Calu3 (cell line): ENCODE measurements at regions not wholly inside any gene's neighbourhood (a gene's known extent, or its start where the extent isn't known, plus 50 kb on each side); places are given as distances from the start of the nearest gene placed in this dataset.
A peak's percentile ranks its signal among the peaks of the same experiment; 100 is the strongest.

Experiments
- BruUV-seq: library from RNA; stranded (reverse); fragments of 400-500 nt; replicated peaks from 2 replicates; lab custom pipeline; 2021; lab: Mats Ljungman, UMichigan
- CTCF ChIA-PET: fragments of 300-600 bp; sonication (Branson Sonifier 250); formaldehyde crosslinking; loops from one replicate; lab custom pipeline; 2022; ENCODE audit warnings: antibody characterized with exemption; lab: Charles Lee
- DNase-seq: peaks from one replicate; pipeline ENCODE4 v3.0.0; 2022
- H3K27ac Mint-ChIP-seq: one replicate; pipeline ENCODE4 v1.8.0; 2022; ENCODE audit warnings: mixed read lengths; ENCODE audit not compliant: unreplicated experiment
- H3K27me3 Mint-ChIP-seq: one replicate; pipeline ENCODE4 v1.8.0; 2022; ENCODE audit warnings: mixed read lengths; ENCODE audit not compliant: unreplicated experiment
- H3K36me3 Mint-ChIP-seq: one replicate; pipeline ENCODE4 v1.8.0; 2022; ENCODE audit warnings: mild to moderate bottlenecking, moderate library complexity, mixed read lengths; ENCODE audit not compliant: insufficient read depth, unreplicated experiment
- H3K4me1 Mint-ChIP-seq: one replicate; pipeline ENCODE4 v1.8.0; 2022; ENCODE audit warnings: mild to moderate bottlenecking, low read depth, mixed read lengths; ENCODE audit not compliant: unreplicated experiment
- H3K4me3 Mint-ChIP-seq: one replicate; pipeline ENCODE4 v1.8.0; 2022; ENCODE audit warnings: mild to moderate bottlenecking, low read depth, moderate library complexity, mixed read lengths; ENCODE audit not compliant: unreplicated experiment
- H3K9me3 Mint-ChIP-seq: one replicate; pipeline ENCODE4 v1.8.0; 2022; ENCODE audit warnings: low read depth, mixed read lengths; ENCODE audit not compliant: unreplicated experiment
- CTCF ChIP-seq: fragments of 200-600 bp; IDR thresholded peaks from one replicate; pipeline ENCODE4 v1.8.0; 2022; ENCODE audit warnings: antibody characterized with exemption; ENCODE audit not compliant: unreplicated experiment
- intact Hi-C: fragments of 100-400 bp; cut with micrococcal nuclease; formaldehyde crosslinking; loops from one replicate; pipeline ENCODE4 v1.10.0; 2022; ENCODE audit not compliant: unreplicated experiment

GRCh38 chr11:71062199-71062598 is 190.2 kb downstream of the SHANK2 start:
- Mint-ChIP-seq H3K4me3 (no peak overlapping the region), H3K4me1 (no peaks in the 10 kb centered on the region), H3K27me3 (no peaks in the 10 kb centered on the region), H3K9me3 (no peaks in the 10 kb centered on the region), H3K27ac (no peak overlapping the region), H3K36me3 (peaks cover 6% of the 10 kb centered on the region)
- CTCF ChIA-PET = interaction anchor here (0.7 kb wide), 1 partner anchor 580 kb away, joined by 6 read pairs; no protein-coding TSS in a partner anchor
- peak; percentile 44 for TF ChIP-seq CTCF
- no peak for DNase-seq
- intact Hi-C loops = no loop called here
- BruUV-seq = no TSS peak

- TF ChIP-seq CTCF = no peak
- Mint-ChIP-seq H3K9me3 (no peaks in the 10 kb centered on the region), H3K27ac (no peak overlapping the region), H3K36me3 (peaks cover 6% of the 10 kb centered on the region), H3K4me3 (no peak overlapping the region), H3K27me3 (no peaks in the 10 kb centered on the region), H3K4me1 (no peaks in the 10 kb centered on the region)
- no TSS peak for BruUV-seq
- no peak for DNase-seq
- CTCF ChIA-PET = no interaction called here
- intact Hi-C loops = no loop called here
Measured at GRCh38 chr11:71060391-71060791, 192.0 kb downstream of the SHANK2 start.

- no peaks in the 10 kb centered on the region for H3K4me1 Mint-ChIP-seq
- BruUV-seq = no TSS peak
- no peak overlapping the region for H3K4me3 Mint-ChIP-seq
- no peaks in the 10 kb centered on the region for H3K9me3 Mint-ChIP-seq
- no peaks in the 10 kb centered on the region for H3K27me3 Mint-ChIP-seq
- CTCF ChIA-PET = no interaction called here
- intact Hi-C loops = no loop called here
- peaks cover 6% of the 10 kb centered on the region for H3K36me3 Mint-ChIP-seq
- H3K27ac Mint-ChIP-seq = no peak overlapping the region
- DNase-seq = no peak
- no peak for TF ChIP-seq CTCF
Measured at GRCh38 chr11:71059662-71060061, 192.7 kb downstream of the SHANK2 start.

GRCh38 chr11:71055925-71056324 is 196.5 kb downstream of the SHANK2 start:
- CTCF ChIA-PET = interaction anchor here (0.6 kb wide), 1 partner anchor 560 kb away, joined by 3 read pairs; no protein-coding TSS in a partner anchor
- Mint-ChIP-seq H3K4me3 (no peak overlapping the region), H3K27me3 (no peaks in the 10 kb centered on the region), H3K9me3 (no peaks in the 10 kb centered on the region), H3K4me1 (no peaks in the 10 kb centered on the region), H3K27ac (no peak overlapping the region), H3K36me3 (peaks cover 6% of the 10 kb centered on the region)
- intact Hi-C loops = no loop called here
- no peak for DNase-seq
- TF ChIP-seq CTCF = no peak
- BruUV-seq = no TSS peak
